ENCODE measurements at regions not wholly inside any gene's neighbourhood (a gene's known extent, or its start where the extent isn't known, plus 50 kb on each side); places are given as distances from the start of the nearest gene placed in this dataset.
"Not testable (repeated sequence)": the region's sequence is repeated elsewhere in the genome, so short reads cannot be mapped to it uniquely, and the experiment has no call there.

DNA sequence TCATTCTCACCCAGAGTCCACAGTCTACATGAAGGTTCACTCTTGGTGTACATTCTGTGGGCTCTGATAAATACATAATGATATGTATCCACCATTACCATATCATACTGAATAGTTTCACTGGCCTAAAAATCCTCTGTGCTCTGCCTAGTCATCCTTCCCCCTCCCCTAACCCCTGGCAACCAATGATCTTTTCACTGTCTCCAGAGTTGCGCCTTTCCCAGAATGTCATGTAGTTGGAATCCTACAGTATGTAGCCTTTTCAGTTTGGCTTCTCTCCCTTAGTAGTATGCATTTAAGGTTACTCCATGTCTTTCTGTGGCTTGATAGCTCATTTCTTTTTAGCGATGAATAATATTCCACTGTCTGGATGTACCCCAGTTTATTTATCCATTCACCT lies 101.3 kb downstream of the NOG start:
- no peak for DNase-seq

DNA sequence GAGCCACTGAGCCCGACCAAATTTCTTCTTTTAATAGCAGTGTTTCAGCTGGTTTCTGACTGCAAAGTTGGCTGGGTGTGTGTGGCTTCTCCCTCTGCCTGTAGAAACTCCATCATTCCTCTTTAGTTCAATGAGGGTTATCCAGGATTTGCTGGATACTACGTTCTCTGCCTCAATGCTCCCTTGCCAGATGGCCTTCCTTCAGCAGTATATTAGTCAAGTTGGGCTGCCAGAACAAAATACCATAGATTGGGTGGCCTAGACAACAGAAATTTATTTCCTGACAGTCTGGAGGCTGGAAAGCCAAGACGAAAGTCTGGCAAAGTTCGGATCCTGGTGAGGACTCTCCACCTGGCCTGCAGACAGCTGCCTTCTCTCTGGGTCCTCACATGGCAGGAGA lies 103.7 kb downstream of the NOG start:
- no peak for DNase-seq

GRCh38 chr17:56699186-56699894 lies 105.8 kb downstream of the NOG start:
- peak; percentile 67 for DNase-seq

DNA sequence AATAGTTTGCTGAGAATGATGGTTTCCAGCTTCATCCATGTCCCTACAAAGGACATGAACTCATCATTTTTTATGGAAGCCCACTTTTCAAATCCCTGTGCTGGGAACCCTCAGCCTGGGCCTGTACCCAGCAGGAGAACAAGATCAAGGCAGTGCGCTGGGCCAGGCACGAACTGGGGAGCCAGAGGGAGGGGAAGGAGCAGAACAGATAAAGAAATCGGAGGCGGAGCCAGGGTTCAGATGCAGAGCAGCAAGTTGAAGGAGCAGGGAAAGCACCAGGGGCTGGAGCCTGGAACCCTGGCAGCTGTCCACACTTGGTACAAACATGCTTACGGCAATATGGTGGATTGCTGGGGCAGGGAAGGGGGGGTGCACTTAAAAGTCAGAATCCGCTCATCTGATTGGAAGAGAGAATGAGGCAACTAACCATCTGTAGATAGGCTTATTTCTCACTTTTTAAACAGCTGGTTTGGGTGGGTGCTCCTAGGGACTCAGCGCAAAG lies 107.5 kb downstream of the NOG start:
- DNase-seq, result no peak

DNA sequence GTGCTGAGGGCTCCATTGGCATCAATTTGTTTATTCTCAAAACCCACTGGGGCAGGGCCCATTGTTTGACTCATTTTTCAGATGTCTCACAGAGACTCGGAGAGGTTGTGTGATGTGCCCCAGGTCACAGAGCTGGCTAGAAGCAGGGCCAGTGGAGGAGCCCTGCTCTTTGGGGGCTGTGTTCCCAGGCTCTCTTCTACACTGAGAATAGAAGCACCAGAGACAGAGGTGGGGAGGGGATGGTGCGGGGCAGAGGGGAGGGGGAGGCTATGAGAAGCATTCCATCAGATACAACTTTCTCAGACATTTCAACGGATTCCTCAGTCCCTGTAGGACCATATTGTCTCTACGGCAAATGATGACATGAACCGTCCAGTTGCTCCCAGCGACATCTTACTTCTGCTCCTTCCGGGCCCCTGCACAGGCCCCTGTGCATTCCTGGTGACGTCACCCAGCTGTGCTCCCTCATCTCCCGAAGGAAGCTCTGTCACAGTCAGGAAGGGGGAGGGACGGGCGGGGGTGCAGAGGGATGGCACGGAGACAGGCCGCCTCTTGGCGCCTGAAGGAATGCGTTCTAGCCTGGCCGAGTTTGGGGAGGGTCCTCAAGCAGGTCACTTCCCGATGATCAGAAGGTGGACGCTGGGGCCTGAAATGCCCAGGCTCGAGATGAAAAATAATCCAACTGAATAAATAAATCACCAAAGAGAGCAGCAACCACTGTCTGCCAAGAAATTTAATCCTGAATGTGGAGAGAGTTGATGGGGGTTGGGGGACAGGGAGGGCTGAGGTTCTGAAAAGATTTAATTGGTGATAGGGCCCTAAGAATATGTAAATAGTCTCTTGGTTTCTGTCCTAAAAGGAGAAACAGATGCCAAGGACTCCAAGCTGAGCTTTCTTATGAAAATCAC lies 114.1 kb downstream of the NOG start:
- no peak for DNase-seq

GRCh38 chr17:56708220-56708558 lies 114.7 kb downstream of the NOG start:
- no peak for DNase-seq

GRCh38 chr17:56708670-56709410 lies 115.3 kb downstream of the NOG start:
- DNase-seq, result no peak

DNA sequence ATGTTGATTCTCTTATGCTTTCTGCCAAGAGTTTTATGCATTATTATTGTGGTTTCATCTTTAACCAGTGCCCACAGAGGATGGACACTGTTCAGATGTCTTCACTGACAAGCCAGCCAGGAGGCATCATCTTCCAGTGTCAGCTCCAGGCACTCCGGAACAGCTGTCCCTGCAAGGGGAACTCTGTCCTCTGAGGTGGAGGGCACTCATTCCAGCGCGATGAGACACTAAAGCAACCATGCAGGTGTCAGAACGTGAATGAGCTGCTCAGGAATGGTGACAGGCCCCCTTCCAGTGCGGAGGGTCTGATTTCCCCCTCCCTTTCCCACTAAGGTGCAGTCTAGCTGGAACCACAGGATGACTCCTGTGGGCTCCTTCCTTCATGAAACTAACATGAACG lies 117.5 kb downstream of the NOG start:
- no peak for DNase-seq

DNA sequence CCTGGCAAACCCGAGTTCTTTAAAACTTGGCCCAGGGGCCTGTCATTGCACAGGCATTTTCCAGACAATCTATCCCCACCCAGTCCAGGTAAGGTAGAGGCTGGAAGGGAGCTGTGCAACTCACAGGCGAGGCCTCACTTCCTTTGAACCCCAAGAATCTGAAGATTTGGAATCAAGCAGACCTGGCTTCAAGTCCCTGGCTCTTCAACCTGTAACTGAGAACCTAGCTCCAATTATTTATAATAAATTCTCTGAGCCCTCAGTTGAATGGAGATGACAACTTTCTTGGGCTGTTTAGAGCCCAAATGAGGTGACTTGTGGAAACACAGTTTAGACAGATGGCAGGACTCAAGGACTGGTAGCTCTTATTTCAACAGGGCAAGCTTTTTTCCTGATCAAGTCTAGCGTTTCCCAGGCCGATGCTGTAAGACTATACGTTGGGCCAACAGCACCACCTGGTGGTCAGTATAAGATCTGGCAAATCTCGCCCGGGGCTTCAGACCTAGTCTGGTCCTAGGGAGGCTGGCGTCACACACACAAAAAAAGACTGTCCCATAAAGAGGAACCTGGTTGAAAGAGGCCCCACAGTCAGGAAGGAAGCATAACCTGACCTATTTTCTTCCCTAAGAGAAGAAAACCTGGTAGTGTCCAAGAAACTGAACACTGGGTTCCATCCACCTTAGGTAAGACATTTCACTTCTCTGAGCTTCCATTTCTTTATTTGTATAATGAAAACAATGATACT lies 117.9 kb downstream of the C17orf67 start:
- peak; percentile 92 for DNase-seq

DNA sequence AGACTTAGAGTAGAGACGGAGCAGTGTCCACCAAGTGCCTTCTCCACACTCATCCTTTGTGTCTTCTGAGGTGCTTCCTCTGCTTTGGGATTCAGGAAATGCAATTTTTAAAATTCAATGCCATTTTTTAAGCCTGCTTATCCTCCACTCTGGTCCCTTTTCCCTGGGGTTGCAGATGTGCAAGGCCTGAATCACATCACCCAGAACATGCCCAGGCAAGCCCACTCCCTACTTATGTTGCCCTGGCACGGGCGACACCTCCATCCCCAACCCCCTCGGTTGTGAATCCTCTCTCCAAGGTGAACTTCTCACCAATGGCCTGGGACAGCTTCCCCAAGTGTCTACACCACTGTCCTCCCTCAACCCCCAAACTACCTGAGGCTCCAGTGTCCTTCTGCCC lies 116.2 kb downstream of the C17orf67 start:
- peak; percentile 15 for DNase-seq

GRCh38 chr17:56718515-56718914 lies 115.2 kb downstream of the C17orf67 start:
- no peak for DNase-seq

- peak; percentile 38 for DNase-seq
Measured at GRCh38 chr17:56723421-56723820, 110.3 kb downstream of the C17orf67 start.

DNA sequence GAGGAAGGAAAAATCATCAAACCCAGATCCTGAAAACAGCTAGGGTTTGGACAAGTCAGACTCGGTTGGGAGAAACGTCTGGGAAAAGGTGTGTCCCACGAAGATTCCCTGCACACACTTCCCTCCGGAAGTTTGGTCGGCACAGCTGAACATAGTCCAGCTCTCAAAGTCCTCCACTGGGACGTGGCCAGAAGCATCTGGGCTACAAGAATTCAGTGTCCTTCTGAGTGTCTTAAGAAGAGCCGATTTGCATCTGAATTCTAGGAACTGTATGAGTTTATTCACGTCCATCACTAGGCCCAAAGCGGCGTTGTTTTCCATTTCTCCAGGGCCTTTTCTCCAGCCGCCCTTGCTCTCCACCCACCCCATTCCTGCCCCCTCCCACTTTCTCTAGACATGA lies 109.1 kb downstream of the C17orf67 start:
- DNase-seq, result no peak

DNA sequence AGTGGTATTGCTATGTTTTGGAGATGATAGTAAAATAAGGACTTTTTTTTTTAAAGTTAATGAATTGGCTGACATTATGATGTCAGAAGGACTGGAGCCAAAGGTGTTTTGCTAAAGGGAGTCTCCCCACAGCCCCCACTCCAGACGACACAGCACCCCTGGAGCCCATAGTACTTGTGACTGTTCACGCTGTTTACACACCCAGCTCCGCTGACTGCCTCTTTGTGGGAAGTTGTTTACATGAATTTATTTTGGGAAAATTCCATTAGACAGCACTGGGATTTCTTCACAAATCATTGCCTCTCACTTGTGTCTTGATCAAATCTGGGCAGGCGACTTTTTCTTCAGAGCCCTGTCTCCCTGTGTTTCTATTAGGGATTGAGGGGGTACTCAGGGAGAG lies 108.6 kb downstream of the C17orf67 start:
- no peak for DNase-seq

DNA sequence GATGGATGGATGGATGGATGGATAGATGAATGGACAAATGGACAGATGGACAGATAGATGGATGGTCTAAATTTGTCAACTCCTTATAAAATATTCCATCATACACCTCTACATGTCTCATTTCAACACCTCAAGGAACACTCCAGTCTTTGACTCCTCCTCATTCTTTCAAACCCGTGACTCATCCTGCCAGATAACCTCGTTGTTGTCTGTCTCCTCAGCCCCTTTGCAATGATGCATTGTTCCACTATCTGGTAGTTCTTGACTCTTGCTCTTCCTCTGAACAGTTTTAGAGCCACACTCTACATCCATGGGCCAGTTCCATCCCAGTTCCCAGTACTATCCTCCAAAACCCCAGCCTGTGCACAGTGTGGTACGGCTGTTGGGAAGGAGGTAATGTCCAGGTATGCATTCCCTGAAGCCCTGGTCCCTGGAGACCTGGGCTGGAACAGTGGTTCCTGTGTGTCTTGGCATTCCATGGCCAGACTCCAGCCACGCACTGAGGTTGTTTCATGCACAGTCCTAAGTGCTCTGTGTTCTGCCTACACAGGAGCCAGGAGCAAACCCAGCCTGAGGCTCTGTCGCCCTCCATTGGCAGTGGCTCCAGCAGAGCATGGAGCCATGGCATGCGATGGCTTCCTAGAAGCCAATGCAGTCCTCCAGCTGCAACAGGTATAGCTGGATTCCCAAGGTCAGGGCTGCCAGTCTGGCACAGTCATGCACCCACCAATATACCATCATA lies 105.7 kb downstream of the C17orf67 start:
- no peak for DNase-seq

- DNase-seq, result not testable (repeated sequence)
Measured at GRCh38 chr17:56731096-56731495, 102.6 kb downstream of the C17orf67 start.

DNA sequence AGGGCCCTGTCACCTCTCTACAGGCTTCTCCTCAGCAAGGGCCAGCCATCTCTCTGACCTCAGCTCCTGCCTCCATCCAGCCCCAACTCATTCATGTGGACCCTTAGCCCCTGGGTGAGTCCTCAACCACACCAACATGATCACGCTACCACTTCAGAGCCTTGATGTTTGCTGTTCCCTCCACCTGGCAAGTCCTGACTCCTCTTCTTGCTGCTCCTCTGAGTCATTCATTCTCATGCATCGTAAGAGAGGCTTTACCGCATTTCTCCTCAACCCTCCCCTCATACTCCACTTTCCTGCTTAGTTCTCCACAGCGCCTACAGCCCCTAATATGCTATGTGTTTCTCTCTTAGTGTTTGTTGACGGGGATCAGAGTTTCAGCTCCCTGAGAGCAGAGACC lies 99.9 kb downstream of the C17orf67 start:
- DNase-seq, result no peak

GRCh38 chr17:56735842-56736241 lies 97.9 kb downstream of the C17orf67 start:
- no peak for DNase-seq

DNA sequence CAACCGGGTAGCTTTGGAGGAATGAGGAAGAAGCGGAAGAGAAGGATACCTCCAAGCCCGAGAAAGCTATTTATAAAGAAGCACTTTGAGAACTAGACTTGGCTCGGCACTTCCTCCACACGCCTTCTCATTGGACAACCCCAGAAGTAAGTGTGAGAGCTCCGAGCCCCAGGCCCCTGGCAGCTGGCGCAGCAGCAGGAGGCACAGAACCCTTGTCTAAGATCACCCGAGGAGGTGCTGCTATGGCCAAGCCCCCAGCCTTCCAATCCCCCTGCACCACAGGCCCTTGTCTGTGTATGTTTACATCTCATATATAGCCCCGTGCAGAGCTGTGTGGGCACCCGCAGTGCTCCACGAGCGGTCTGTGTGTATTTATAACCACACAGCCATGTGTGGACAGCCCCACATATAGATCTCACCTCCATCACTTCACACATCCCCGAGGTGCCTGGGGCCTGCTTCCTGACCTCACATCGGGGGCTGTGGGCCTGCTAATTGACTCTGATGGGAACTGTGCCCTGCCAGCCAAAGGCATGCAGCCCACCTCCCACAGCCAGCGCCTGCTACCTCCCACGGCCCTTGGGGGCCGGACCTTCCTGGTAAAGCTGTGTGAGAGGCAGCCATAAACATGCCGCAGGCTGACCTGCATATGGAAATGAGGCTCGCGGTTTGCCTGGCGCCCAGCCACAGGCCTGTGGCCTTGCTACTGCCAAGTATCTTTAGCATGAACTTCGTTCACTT lies 96.1 kb downstream of the C17orf67 start:
- DNase-seq, result no peak

DNA sequence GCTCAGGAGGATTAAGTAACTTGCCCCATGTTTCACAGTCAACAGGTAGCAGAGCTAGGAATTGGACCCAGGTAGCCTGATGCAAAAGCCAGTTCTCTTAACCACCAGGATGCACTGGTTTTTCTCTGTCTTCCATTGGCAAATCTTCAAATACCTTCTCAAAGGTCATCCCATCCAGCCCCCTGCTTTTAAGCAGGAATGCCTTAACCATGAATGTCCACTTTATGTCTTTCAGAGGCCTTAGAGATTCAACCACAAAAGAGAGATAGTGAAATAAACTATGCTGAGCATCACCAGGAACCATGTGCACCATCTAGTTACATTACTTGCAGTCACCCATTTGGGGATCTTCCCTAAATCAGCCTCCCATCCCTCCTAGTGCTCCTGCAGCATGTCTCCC lies 94.3 kb downstream of the C17orf67 start:
- no peak for DNase-seq

DNA sequence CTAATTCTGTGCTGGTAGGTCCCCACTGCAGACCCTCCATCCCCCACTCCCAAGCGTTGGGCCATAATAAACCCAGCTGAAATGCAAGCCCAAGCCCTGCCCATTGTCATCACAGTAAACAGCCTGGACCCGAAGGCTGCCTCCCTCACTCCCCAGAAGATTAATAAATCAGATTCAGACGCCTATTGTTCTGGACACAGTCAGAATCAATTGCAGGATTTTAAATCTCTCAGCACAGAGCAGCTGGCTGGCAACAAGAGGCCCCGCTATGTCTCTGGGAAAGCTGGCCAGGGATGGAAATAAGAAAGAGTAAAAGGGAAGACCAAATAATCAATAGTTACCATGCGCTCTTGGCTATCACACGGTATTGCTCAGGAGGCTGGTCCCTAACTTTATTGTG lies 93.9 kb downstream of the C17orf67 start:
- DNase-seq, result no peak

Measured in NCI-H2171 treated with DMSO at 0.1 percent for 48 hours (cell line).